NT2/D1 (cell line): ENCODE measurements at regions not wholly inside any gene's neighbourhood (a gene's known extent, or its start where the extent isn't known, plus 50 kb on each side); places are given as distances from the start of the nearest gene placed in this dataset.

Experiments
- DNase-seq: peaks from one replicate; pipeline ENCODE4 v3.0.0-alpha.2; 2011; ENCODE audit warnings: low read depth, low spot score
- H3K27me3 ChIP-seq: 2 replicates; pipeline ENCODE4 v1.6.0; 2011; ENCODE audit warnings: mild to moderate bottlenecking; ENCODE audit not compliant: insufficient read length, insufficient read depth
- H3K36me3 ChIP-seq: 2 replicates; pipeline ENCODE4 v1.6.1; 2011; ENCODE audit warnings: mild to moderate bottlenecking, low read length, mixed read lengths; ENCODE audit not compliant: insufficient read depth, insufficient read length
- H3K4me1 ChIP-seq: 2 replicates; pipeline ENCODE4 v1.5.1; 2011; ENCODE audit not compliant: insufficient read depth, insufficient read length
- H3K4me3 ChIP-seq: 2 replicates; pipeline ENCODE4 v1.5.1; 2011; ENCODE audit warnings: low read depth; ENCODE audit not compliant: insufficient read length
- H3K9ac ChIP-seq: 2 replicates; pipeline ENCODE4 v1.6.0; 2011; ENCODE audit warnings: low read depth; ENCODE audit not compliant: insufficient read length
- H3K9me3 ChIP-seq: 2 replicates; pipeline ENCODE4 v1.5.1; 2011; ENCODE audit warnings: mild to moderate bottlenecking, low read length; ENCODE audit not compliant: insufficient read depth
- SUZ12 ChIP-seq: IDR thresholded peaks from 2 replicates; pipeline ENCODE4 v1.6.1; 2011; ENCODE audit not compliant: insufficient read length, insufficient read depth; ENCODE audit errors: extremely low read depth
- YY1 ChIP-seq: IDR thresholded peaks from 2 replicates; pipeline ENCODE4 v1.6.1; 2011; ENCODE audit not compliant: insufficient read length, insufficient read depth
- ZNF274 ChIP-seq: IDR thresholded peaks from 2 replicates; pipeline ENCODE4 v1.6.1; 2011; ENCODE audit warnings: mild to moderate bottlenecking, low read depth, low read length

- no peak overlapping the region for H3K9ac ChIP-seq
- no peaks in the 10 kb centered on the region for H3K9me3 ChIP-seq
- H3K4me1 ChIP-seq: no peaks in the 10 kb centered on the region
- H3K36me3 ChIP-seq: no peaks in the 10 kb centered on the region
- no peaks in the 10 kb centered on the region for H3K27me3 ChIP-seq
- no peak for TF ChIP-seq YY1
- no peak overlapping the region for H3K4me3 ChIP-seq
- DNase-seq: peak; percentile 86
Observed at GRCh38 chr5:167699432-167699831, 592.0 kb upstream of the WWC1 start.

GRCh38 chr5:167701051-167701450 lies 590.4 kb upstream of the WWC1 start:
- H3K4me1 ChIP-seq: no peaks in the 10 kb centered on the region
- no peaks in the 10 kb centered on the region for H3K36me3 ChIP-seq
- no peak for TF ChIP-seq ZNF274
- no peak for TF ChIP-seq YY1
- no peak for TF ChIP-seq SUZ12

GRCh38 chr5:167702014-167702413 lies 589.4 kb upstream of the WWC1 start:
- no peaks in the 10 kb centered on the region for H3K9me3 ChIP-seq
- H3K36me3 ChIP-seq: no peaks in the 10 kb centered on the region
- no peak overlapping the region for H3K4me3 ChIP-seq
- no peak for DNase-seq
- H3K9ac ChIP-seq: no peak overlapping the region
- TF ChIP-seq SUZ12: no peak
- no peak for TF ChIP-seq ZNF274
- TF ChIP-seq YY1: no peak
- no peaks in the 10 kb centered on the region for H3K27me3 ChIP-seq
- no peaks in the 10 kb centered on the region for H3K4me1 ChIP-seq

More at GRCh38 chr5:167701051-167701450, 590.4 kb upstream of the WWC1 start:
- no peak overlapping the region for H3K9ac ChIP-seq
- no peak for DNase-seq
- no peak overlapping the region for H3K4me3 ChIP-seq
- H3K27me3 ChIP-seq: no peaks in the 10 kb centered on the region
- H3K9me3 ChIP-seq: no peaks in the 10 kb centered on the region

GRCh38 chr5:167708449-167708848 lies 583.0 kb upstream of the WWC1 start:
- H3K27me3 ChIP-seq: no peaks in the 10 kb centered on the region
- TF ChIP-seq ZNF274 (no peak), YY1 (no peak), SUZ12 (no peak)
- no peaks in the 10 kb centered on the region for H3K36me3 ChIP-seq
- no peak for DNase-seq
- no peak overlapping the region for H3K9ac ChIP-seq
- H3K4me3 ChIP-seq: no peak overlapping the region
- no peaks in the 10 kb centered on the region for H3K4me1 ChIP-seq
- H3K9me3 ChIP-seq: no peaks in the 10 kb centered on the region

- H3K9me3 ChIP-seq: no peaks in the 10 kb centered on the region
- no peaks in the 10 kb centered on the region for H3K36me3 ChIP-seq
- H3K4me3 ChIP-seq: no peak overlapping the region
- TF ChIP-seq ZNF274: no peak
- TF ChIP-seq SUZ12: no peak
- no peaks in the 10 kb centered on the region for H3K27me3 ChIP-seq
- H3K4me1 ChIP-seq: no peaks in the 10 kb centered on the region
- no peak for DNase-seq
- H3K9ac ChIP-seq: no peak overlapping the region
Observed at GRCh38 chr5:167709625-167710024, 581.8 kb upstream of the WWC1 start.

GRCh38 chr5:167710444-167711073 lies 580.9 kb upstream of the WWC1 start:
- Histone ChIP-seq H3K9ac (no peak overlapping the region), H3K4me1 (no peaks in the 10 kb centered on the region), H3K27me3 (no peaks in the 10 kb centered on the region), H3K36me3 (no peaks in the 10 kb centered on the region), H3K4me3 (no peak overlapping the region), H3K9me3 (no peaks in the 10 kb centered on the region)
- DNase-seq: no peak
- no peak for TF ChIP-seq SUZ12
- no peak for TF ChIP-seq ZNF274
- no peak for TF ChIP-seq YY1

- Histone ChIP-seq H3K27me3 (no peaks in the 10 kb centered on the region), H3K4me1 (no peaks in the 10 kb centered on the region), H3K4me3 (no peak overlapping the region), H3K9ac (no peak overlapping the region), H3K36me3 (no peaks in the 10 kb centered on the region), H3K9me3 (no peaks in the 10 kb centered on the region)
- no peak for TF ChIP-seq SUZ12
- no peak for TF ChIP-seq ZNF274
- TF ChIP-seq YY1: no peak
- no peak for DNase-seq
Observed at GRCh38 chr5:167712986-167713585, 578.4 kb upstream of the WWC1 start.
